ENCODE measurements at regions not wholly inside any gene's neighbourhood (a gene's known extent, or its start where the extent isn't known, plus 50 kb on each side); places are given as distances from the start of the nearest gene placed in this dataset.
A peak's percentile ranks its signal among the peaks of the same experiment; 100 is the strongest.

DNA sequence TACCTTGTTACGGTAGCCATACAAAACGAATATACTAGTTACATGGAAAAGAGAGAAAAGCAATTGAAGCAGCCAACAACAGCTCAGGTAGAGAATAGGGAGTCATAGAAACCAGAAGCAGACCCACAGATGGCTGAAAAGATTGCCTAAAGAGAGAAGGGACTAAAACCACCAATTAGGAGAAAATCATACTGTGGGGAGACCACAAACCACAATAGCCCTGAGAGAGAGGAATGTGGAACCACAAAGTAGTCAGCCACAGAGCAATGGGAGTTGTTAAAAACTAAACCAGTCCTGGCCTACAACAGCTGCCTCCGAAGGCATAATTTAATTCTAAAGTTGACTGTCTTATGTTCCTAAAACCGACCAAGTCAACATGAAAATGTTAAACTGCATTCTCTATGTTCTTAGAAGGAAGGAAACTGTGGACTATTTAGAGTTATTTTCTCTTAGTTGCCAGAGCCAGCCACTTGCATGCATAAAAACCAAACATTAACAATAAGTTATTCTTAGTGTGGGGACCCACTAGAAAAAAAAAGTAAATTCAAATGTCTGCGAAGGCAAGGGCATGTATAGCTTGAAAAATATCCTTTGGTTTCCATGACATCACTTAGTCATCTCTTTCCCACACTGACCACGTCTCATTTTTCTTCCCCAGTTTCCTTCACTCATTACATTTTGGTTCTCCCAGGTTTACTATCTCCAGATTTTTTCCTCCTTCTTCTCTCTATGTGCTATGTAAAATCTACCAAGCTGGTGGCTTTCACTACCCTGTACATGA lies 398.1 kb downstream of the NOVA1 start:
- DNase-seq, result no peak

DNA sequence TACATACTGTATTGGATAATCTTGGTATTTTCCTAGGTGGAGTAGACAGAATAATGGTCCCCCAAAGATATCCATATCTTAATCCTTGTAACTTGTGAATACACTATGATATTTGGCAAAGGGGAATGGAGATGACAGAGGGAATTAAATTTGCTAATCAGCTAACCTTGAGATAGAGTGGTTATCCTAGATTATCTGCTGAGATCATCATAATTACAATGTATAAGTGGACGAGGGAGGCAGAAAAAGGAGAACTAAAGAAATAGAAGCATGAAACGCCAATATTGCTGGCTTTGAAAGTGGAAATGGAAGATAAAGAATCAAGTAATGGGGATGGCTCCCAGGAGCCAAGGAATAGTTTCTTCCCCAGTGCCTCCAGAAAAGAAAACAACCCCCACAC lies 398.7 kb downstream of the NOVA1 start:
- DNase-seq, result no peak

DNA sequence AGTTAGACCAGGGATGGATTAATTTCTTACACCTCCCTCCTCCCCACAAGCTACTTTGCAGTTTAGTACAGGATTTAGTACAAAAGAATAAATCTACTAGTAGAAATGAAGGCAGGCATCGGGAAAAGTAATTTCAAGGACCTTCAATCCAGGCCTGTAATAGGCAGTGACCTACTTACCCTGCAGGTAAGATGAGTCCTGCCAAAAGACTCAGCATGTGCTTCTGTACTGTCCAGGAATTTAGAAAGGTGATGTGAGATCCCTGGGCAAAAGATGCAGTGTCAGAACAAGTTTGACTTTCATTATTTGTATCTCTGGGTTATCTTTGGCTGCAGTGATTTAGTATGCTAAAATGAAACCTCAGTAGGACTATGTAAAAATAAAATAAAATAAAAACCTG lies 403.0 kb downstream of the NOVA1 start:
- no peak for DNase-seq

DNA sequence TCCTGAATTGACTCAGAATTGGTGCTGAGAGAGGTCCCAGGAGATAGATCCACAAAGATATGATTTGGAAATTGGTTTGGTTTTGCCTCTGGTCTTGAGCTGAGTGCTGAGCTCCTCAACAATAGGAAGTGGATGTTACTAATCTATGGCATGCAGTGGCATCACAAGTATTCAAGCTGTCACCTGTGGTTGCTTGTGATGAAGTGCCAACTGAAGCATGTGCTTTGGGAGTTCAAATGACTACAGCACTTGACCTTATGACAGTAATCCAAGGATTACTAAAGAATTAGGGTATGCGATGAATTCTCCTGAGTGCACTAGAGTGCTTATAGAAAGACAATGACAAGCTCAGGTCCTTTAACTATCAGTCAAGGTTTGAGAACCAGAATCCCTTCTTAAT lies 406.2 kb downstream of the NOVA1 start:
- DNase-seq, result peak; percentile 58

DNA sequence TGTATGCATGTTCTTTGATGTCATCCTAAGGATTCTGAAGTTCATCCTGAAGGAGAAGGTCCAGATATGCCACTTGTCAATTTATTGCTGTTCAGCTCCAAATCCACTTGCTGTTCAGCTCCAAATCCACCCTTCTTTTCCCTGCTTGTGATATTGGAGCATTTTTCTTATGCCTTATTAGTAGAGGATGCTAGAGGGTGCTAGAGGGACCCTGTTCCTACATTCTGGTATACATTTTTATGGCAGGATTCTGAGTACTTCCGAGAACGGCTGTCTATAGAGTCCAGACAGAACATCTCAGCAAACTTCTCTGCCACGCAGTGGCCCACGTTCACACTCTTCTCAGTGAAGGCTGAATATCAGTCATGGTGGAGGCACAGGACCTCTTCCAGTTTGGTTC lies 406.7 kb downstream of the NOVA1 start:
- peak; percentile 44 for DNase-seq

DNA sequence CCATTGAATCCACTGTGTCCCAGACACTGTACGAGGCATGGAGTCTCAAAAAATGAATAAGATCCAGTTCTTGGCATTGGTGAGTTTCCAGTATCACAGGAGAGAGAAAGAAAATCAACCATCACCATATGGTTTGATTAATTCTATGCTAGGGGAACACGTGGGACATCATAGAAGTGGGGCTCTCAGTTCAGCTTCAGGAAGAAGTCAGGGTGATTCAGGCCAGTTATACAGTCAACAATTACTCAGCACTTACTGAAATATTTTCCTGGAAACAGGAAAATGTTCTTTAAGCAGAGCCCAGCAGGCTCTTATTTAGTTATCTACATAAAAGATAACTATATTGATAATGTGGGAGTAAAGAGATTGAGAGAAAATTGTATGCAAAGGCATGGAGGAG lies 407.2 kb downstream of the NOVA1 start:
- peak; percentile 48 for DNase-seq

DNA sequence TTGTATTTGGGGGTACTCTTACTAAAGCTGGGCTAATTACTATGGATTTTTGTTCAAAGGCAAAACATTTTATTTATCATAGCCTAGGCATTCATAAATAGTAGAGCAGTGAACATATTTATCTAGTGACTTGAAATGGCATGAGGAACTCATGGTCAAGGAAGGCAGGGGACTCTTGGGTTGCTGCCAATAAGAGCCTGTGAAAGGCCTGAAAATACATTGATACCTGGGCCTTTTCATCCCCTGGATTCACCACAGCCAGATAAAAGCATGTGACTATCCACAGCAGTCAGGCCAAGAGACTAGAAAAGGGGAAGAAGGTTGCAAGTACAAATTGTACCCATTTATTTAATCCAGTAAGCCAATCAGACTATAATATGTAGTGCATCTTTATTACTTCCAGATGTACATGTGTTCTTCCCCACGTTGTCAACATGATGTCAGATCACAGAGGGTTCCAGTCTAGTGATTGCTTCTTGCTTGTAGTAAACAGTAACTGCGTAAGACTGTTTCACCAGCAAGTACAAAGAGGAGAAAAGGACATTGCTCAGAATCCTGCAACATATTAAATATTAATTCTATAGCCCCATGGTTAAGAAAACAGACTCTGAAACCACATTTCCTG lies 409.7 kb downstream of the NOVA1 start:
- DNase-seq, result no peak

DNA sequence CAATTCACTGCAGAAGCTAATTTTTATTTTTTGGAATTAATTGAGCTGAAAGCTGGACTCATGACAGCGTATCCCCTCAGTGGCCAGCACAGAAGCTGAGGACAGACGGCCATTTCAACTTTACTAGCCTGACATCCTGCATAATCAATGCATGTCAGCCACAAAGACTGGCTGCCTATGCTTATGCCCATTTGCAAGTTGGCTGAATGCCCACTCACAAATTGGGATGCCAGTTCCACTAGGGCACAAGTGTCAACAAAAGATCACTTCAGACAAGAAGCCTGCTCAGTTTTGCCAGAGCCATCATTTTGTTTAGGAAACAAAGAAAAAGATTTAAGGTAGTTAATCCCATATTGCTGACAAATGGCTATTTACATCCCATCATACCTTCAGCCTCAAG lies 417.6 kb downstream of the NOVA1 start:
- DNase-seq, result no peak

DNA sequence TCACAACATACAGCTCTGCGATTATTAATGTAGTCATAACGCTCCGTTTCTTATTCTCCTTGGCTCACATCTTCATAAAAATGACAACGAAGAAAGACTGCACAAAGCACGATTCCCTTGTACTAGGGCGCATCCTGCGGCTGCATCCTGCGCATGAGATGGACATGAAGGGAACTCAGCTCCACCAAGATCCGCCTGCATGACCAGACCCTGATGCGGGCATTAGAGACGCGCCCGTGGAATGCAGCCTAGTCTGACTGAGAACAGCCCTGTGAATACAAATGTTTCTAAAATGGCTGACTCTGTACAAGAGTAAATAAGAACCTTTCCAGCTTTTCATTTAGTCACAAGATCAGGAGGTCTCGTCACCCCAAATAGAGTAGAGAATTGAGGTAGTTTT lies 422.2 kb downstream of the NOVA1 start:
- DNase-seq, result no peak

DNA sequence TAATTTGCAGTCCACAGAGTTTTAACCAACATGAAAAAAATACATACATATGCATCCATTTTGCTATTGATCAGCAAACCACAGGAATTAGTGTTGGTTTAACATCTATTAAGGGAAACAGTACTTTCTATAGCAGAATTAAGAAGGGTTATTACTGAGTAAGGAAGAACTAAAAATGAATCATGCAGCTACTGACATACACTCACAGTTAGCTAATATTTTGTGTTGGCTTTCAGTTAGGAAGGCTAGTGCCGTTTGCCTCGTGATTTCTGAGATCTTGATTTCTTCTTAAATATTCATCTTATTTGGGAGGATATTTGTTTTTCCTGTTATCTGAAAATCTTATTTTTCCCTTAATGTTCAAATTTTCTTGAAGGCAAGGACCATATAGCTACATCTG lies 423.4 kb downstream of the NOVA1 start:
- DNase-seq, result no peak

DNA sequence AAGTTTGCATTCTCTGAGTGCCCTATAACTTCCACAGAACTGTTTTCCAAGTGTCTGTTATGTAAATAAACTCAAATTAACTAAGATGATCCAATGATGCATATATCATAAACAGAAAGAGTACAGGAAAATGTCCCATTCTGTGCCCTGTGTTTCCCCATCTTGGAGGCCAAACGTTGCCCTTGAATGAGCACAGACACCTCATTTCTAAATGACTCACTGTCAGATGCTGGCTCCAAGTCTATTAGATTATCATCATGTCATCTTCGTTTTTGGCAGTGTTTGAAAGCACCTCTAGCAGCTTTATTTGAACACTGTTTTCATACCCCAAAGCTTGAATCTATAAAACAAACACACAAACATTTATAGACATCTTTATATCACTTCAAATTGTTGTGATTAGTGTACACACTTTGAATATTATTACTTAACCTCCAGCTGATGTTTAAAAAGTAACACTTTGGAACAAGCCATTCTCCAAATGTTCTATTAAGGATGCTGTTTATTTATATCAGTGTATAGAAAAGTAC lies 424.2 kb downstream of the NOVA1 start:
- DNase-seq, result no peak

DNA sequence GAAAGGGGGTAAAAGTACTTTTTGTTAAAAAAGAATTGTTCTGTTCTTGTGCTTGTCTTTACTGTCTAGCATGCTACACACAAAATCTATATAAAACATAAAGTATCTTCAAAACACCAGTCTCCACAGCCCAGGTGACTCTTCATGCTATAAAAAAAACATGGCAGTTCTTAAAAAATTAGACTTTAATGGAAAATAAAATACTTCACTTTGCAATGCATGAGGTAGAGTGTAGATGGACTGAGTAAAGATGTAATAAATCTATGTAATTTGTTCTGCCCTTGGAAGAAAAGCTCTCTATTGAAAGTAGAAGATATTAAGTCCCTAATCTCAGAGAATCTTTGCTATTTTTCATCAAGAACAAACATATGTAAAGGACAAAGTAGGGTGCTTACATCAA lies 425.4 kb downstream of the NOVA1 start:
- DNase-seq, result no peak

DNA sequence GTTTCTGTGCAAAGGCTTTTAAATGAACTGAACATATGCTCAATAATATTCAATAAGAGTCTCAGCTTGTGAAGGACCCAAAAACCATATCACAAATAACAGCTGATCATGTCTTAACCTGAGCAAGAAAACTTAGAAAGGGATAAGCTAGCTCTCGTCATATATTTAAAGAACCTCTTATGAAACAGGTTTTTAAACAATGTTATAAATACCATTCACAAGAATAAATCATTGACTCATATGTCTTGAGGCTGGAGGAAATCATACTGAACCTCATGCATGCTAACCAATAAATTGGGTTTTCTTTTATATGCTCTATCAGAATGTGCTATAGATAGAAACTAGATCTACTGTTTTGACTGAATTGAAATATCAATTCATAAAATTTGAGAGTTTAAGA lies 426.9 kb downstream of the NOVA1 start:
- DNase-seq, result no peak

DNA sequence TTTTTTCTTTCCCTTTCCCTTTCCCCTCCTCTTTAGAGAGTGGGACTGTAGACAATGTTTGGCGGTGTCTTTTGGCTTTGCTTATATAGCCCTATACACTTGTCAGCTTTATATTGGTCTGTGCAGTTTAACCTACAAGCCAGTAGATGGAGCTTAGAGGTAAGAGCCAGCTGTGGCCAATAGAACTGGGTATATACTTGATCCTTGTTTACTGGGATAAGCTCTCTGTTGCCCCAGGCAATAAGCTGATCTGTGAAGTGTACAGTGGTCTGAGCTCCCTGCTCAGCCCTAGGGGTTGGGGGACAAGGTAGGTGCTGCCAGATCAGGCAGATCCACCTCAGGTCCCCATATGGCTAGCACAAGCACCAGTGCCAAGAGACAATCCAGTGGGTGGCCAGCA lies 434.1 kb downstream of the NOVA1 start:
- DNase-seq, result peak; percentile 72

DNA sequence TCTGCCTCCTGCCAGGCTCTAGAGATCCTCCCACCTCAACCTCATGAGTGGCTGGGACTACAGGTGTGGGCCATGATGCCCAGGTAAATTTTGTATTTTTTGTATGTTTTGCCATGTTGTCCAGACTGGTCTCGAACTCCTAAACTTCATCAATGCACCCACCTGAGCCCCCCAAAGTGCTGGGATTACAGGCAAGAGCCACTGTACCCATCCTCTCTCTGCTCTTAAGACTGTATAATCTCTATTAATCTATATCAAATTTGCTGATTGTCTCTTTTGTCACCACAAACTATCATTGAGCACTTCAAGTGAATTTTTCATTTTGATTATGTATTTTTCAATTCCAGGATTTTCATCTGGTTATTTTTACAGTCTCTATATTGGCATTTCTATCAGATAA lies 440.3 kb downstream of the NOVA1 start:
- no peak for DNase-seq

DNA sequence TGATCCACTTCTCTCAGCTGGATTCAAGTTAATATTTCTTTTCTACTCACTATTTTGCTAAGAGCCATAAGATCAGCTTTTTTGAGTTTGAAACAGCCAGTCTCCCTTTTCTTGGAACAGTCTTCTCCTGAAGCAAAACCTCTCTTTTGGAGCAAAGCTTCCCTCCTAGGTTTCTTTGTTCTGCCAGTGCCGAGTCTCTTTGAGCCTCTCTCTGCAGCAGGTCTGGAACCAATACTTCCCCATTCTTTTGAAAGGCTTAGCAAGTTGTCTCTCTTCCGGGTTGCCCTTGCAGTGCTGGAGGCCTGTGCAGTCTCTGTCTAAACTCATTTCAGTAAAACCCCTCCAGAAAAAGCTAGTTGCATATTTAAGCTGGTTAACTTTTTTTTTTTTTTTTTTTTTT lies 454.8 kb downstream of the NOVA1 start:
- DNase-seq, result no peak

DNA sequence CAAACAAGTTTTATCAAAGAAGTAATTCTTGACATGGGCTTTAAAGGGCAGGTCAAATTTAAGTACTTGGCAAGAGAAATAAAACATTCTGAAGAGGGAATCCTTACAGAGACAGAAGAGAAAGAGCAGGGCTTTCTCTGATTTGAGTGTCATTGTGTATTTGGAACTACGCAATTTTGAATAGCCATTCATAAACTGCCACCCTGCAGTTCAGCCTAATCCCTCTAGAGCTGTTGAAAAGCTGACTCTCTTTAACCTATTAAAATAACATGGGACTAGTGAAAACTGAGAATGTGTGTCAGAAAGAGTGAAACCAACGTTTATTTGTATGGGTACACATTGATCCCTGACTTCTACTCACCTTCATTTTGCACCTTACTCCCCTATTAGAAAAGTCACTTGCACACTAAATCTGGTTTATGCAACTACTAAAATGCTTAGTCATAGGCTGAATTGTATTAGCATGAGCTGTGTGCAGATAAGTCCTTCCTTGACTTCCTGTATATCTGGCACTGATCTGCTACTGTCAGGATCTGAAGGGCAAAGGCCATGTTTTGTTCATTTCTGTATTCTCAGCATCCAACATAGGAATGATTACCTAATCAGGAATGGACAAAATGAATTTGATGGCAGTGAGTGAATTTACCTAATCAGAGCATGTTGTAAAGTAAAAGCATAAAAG lies 458.9 kb downstream of the NOVA1 start:
- DNase-seq, result peak; percentile 75

DNA sequence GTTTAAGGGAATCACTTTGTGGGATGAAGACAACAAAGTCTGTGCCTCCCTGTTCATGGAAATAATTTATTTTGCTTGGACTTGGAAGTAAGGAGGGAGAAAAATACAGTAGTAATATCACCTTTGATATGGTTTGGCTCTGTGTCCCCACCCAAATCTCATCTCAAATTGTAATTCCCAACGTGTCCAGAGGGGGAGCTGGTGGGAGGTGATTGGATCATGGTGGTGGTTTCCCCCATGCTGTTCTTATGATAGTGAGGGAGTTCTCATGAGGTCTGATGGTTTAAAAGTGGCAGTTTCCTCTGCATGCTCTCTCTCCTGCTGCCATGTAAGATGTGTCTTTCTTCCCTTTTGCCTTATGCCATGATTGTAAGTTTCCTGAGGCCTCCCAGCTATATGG lies 460.7 kb downstream of the NOVA1 start:
- peak; percentile 16 for DNase-seq

DNA sequence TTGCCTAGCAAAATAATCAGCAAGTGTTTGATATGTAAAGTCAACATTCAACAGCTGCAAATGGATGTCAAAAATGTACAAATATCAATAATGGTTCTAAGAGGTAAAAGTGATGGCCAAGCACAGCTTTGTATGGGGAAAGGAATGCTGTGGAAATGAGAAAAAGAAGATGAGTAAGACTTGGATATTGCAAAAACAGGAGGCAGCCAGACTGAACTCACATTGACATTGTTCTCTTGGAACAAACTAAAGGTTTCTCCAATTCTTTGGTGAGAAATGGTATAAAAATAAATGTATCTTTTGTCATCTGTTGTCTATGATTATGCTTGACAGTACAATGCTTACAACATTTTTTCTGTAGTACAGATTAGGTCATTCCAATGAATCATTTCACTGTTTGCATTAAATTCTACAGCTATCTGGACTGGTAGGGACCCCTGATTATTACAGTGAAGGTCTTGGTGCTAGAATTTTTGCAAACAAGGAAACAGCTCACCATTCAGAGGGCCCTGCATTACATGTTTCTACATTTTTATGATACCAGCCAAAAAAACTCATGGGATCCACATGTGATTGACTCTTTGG lies 465.7 kb downstream of the NOVA1 start:
- DNase-seq, result no peak

DNA sequence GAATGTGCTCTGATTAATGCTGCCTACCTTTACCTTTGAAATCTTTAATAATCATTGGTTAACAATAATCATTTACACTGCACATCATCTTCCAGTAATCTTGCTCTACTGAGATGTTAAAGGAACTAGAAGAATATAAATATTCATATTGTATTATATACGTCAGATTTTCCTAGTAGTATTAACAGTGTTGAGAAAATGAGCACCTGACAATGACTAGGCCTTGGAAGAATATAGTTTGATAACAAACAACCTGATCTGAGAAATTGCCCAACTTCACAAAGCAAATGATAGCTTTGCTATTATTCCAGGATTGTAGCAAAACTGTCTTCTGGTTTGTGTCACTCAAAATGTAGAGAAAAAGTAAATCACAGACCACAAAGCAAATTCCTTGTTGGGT lies 467.1 kb downstream of the NOVA1 start:
- DNase-seq, result no peak

DNA sequence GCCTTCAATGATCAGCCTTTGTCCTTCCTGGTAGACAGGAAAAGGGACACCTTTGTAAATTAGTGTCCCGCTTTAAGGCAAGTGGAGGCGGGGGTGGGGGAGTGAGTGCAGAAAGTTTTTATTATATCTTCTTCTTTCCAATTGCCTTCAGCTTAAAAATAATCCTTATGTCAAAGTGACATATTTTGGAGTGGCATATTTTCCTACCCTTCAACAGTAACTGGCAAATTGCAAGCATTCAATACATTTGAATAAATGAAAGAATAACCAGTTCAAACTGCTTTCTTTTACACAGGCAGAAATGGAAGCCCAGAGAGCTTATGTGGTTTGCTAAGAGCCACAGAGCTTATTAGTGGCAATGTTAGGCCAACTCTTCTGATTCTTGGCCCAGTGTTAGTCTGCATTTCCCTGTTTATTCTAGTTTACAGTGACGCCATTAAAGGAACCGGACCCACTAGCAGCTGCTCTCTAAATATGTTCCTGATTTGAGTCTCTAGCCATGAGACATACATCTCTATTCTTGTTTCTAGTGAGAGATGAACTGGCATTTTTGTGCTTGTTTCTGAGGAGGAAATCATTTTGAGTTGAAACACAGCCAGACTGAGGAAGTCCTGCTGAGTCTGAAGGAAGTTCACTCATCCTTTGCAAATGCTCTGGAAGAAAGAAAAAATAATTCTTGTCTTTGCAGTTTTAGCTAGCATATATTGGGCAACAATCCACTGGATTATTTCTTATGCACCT lies 468.7 kb downstream of the NOVA1 start:
- no peak for DNase-seq

DNA sequence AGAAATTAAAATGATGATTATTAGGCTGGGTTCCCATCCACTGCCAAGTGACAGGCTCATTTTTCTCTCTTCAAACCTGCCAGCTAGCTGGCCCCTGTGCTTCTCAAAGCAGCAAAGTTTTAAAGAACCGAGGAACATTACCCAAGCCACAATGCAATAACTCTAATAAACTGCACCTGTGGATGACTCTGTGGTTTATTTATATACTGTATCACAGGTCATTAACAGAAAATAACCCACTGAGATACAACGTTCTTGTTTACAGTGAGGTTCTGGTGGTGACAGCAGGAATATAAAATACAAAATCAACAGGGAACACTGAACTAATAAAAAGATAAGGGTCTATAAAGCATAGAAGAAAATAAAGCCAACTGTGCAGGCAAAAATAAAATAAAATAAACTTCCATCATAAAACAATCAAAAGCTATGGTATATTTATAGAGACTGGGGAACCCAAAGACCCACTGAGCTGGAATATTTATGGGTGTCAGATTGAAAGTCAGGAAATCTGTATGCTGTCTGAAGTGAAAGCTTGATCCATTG lies 472.9 kb downstream of the NOVA1 start:
- no peak for DNase-seq

DNA sequence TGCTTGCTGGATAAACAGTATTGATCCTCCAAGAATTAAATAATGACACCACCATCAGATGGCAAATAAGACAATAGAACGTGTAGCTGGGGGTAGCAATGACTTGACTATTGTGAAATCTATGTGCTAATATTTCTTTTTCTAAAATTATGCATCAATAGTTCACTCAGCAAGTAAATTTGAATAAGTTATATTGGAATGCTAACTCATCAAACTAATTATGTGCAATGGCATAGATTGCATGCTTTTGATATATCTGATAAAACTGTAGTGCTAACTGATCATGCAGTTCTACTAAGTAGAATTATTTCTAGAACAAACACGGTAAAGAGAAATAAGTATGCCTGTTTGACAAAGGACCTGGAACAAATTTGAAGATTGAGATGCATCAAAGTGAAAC lies 474.4 kb downstream of the NOVA1 start:
- DNase-seq, result no peak

Data from DMS53 (cell line).